Neural progenitor cell (in vitro differentiated cells): ENCODE measurements at regions not wholly inside any gene's neighbourhood (a gene's known extent, or its start where the extent isn't known, plus 50 kb on each side); places are given as distances from the start of the nearest gene placed in this dataset.

Source experiments
- EZH2 ChIP-seq: fragments of 200-600 bp; sonication (generic); IDR thresholded peaks from 2 replicates; pipeline ENCODE4 v1.6.1; 2017; ENCODE audit warnings: antibody characterized with exemption, mild to moderate bottlenecking, moderate library complexity
- EZH2phosphoT487 ChIP-seq: fragments of 200-600 bp; sonication (generic); IDR thresholded peaks from 2 replicates; pipeline ENCODE4 v1.6.1; 2017; ENCODE audit warnings: antibody characterized with exemption
- TF ChIP-seq, protein P1 (sequence below): fragments of 200-600 bp; sonication (generic); IDR thresholded peaks from 2 replicates; pipeline ENCODE4 v1.5.1; 2017; ENCODE audit warnings: antibody characterized with exemption, mild to moderate bottlenecking

DNA sequence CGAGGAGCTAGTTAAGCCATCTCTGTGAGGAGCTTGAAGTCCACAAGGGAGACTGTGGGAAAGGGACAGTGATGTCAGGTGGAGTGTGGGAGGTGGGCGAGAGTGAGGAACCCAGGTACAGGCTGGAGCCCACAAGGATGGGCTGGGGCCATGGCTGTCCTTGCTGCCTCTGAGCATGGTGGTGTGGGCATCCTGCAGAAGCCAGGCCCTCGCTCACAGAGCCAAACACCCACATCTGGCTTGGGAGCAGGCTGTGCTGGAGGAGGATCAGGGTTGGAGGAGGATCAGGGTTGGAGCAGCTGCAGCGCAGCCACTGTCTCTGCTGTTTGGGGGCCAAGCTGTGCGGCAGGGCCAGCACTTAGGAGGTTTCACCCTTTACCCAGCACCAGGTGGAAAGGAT is 58.2 kb upstream of the ENPP7 start:
- TF ChIP-seq, protein P1, sequence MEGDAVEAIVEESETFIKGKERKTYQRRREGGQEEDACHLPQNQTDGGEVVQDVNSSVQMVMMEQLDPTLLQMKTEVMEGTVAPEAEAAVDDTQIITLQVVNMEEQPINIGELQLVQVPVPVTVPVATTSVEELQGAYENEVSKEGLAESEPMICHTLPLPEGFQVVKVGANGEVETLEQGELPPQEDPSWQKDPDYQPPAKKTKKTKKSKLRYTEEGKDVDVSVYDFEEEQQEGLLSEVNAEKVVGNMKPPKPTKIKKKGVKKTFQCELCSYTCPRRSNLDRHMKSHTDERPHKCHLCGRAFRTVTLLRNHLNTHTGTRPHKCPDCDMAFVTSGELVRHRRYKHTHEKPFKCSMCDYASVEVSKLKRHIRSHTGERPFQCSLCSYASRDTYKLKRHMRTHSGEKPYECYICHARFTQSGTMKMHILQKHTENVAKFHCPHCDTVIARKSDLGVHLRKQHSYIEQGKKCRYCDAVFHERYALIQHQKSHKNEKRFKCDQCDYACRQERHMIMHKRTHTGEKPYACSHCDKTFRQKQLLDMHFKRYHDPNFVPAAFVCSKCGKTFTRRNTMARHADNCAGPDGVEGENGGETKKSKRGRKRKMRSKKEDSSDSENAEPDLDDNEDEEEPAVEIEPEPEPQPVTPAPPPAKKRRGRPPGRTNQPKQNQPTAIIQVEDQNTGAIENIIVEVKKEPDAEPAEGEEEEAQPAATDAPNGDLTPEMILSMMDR: no peak
- no peak for TF ChIP-seq EZH2
- TF ChIP-seq EZH2phosphoT487: no peak
